ENCODE measurements at regions not wholly inside any gene's neighbourhood (a gene's known extent, or its start where the extent isn't known, plus 50 kb on each side); places are given as distances from the start of the nearest gene placed in this dataset.

DNA sequence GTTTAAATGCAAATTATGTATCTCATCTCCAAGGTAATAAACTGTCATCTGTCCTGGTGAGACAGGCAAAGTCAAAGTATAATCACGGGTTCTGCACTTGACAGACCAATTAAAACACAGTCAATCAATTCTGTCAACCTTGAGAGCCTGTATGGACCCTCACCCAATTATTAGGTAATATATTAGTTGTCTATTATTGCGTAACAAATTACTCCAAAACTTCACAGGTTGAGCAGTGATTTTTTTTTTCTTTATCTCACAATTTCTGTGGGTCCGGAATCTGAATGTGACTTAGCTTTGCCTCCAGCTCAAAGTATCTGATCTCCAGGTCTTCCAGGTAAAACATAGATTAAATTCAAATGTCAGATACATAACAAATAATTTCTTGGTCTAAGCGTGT lies 707.4 kb upstream of the ARGLU1 start:
- TF ChIP-seq, protein P1, sequence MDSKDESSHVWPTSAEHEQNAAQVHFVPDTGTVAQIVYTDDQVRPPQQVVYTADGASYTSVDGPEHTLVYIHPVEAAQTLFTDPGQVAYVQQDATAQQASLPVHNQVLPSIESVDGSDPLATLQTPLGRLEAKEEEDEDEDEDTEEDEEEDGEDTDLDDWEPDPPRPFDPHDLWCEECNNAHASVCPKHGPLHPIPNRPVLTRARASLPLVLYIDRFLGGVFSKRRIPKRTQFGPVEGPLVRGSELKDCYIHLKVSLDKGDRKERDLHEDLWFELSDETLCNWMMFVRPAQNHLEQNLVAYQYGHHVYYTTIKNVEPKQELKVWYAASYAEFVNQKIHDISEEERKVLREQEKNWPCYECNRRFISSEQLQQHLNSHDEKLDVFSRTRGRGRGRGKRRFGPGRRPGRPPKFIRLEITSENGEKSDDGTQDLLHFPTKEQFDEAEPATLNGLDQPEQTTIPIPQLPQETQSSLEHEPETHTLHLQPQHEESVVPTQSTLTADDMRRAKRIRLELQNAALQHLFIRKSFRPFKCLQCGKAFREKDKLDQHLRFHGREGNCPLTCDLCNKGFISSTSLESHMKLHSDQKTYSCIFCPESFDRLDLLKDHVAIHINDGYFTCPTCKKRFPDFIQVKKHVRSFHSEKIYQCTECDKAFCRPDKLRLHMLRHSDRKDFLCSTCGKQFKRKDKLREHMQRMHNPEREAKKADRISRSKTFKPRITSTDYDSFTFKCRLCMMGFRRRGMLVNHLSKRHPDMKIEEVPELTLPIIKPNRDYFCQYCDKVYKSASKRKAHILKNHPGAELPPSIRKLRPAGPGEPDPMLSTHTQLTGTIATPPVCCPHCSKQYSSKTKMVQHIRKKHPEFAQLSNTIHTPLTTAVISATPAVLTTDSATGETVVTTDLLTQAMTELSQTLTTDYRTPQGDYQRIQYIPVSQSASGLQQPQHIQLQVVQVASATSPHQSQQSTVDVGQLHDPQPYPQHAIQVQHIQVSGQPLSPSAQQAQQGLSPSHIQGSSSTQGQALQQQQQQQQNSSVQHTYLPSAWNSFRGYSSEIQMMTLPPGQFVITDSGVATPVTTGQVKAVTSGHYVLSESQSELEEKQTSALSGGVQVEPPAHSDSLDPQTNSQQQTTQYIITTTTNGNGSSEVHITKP (tag by site-specific recombination; IDR thresholded peaks at IDR 0.05) = no peak
- TF ChIP-seq, protein P2, sequence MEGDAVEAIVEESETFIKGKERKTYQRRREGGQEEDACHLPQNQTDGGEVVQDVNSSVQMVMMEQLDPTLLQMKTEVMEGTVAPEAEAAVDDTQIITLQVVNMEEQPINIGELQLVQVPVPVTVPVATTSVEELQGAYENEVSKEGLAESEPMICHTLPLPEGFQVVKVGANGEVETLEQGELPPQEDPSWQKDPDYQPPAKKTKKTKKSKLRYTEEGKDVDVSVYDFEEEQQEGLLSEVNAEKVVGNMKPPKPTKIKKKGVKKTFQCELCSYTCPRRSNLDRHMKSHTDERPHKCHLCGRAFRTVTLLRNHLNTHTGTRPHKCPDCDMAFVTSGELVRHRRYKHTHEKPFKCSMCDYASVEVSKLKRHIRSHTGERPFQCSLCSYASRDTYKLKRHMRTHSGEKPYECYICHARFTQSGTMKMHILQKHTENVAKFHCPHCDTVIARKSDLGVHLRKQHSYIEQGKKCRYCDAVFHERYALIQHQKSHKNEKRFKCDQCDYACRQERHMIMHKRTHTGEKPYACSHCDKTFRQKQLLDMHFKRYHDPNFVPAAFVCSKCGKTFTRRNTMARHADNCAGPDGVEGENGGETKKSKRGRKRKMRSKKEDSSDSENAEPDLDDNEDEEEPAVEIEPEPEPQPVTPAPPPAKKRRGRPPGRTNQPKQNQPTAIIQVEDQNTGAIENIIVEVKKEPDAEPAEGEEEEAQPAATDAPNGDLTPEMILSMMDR (tag by site-specific recombination; IDR thresholded peaks at IDR 0.05) = no peak
- TF ChIP-seq ZNF335 (tag by site-specific recombination; conservative IDR thresholded peaks at IDR 0.05) (no peak), ZNF140 (tag by site-specific recombination; IDR thresholded peaks at IDR 0.05) (no peak), SP2 (tag by site-specific recombination; IDR thresholded peaks at IDR 0.05) (no peak), ZBTB20 (tag by site-specific recombination; IDR thresholded peaks at IDR 0.05) (no peak), ZNF747 (tag by site-specific recombination; IDR thresholded peaks at IDR 0.05) (no peak), YY1 (tag by site-specific recombination; IDR thresholded peaks at IDR 0.05) (no peak)
- TF ChIP-seq, protein P3, sequence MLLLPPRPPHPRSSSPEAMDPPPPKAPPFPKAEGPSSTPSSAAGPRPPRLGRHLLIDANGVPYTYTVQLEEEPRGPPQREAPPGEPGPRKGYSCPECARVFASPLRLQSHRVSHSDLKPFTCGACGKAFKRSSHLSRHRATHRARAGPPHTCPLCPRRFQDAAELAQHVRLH (tag by site-specific recombination; IDR thresholded peaks at IDR 0.05) = no peak
- TF ChIP-seq, protein P4, sequence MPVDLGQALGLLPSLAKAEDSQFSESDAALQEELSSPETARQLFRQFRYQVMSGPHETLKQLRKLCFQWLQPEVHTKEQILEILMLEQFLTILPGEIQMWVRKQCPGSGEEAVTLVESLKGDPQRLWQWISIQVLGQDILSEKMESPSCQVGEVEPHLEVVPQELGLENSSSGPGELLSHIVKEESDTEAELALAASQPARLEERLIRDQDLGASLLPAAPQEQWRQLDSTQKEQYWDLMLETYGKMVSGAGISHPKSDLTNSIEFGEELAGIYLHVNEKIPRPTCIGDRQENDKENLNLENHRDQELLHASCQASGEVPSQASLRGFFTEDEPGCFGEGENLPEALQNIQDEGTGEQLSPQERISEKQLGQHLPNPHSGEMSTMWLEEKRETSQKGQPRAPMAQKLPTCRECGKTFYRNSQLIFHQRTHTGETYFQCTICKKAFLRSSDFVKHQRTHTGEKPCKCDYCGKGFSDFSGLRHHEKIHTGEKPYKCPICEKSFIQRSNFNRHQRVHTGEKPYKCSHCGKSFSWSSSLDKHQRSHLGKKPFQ (tag by site-specific recombination; IDR thresholded peaks at IDR 0.05) = no peak
